Activated CD4-positive, alpha-beta T cell treated with anti-CD3 and anti-CD28 coated beads for 36 hours (primary cell): ENCODE measurements at regions not wholly inside any gene's neighbourhood (a gene's known extent, or its start where the extent isn't known, plus 50 kb on each side); places are given as distances from the start of the nearest gene placed in this dataset.

ENCODE experiments used
- ATAC-seq: fragments of 200-7000 bp; cut with Tn5 transposase; one replicate; pipeline ENCODE4 v1.10.0; 2021; ENCODE audit warnings: mild to moderate bottlenecking, moderate library complexity
- CTCF ChIA-PET: fragments of 350-600 bp; sonication (Branson Sonifier 250); formaldehyde crosslinking; loops from one replicate; lab custom pipeline; 2021; ENCODE audit warnings: antibody characterized with exemption; lab: Charles Lee
- POLR2A ChIA-PET: fragments of 350-600 bp; sonication (Branson Sonifier 250); formaldehyde crosslinking; loops from one replicate; lab custom pipeline; 2021; ENCODE audit warnings: antibody characterized with exemption, inconsistent platforms; lab: Charles Lee
- DNase-seq: peaks from one replicate; pipeline ENCODE4 v3.0.0-alpha.2; 2020
- H3K27ac Mint-ChIP-seq: one replicate; pipeline ENCODE4 v1.8.0; 2021; ENCODE audit warnings: mixed read lengths
- H3K27me3 Mint-ChIP-seq: one replicate; pipeline ENCODE4 v1.8.0; 2021; ENCODE audit warnings: mixed read lengths
- H3K36me3 Mint-ChIP-seq: one replicate; pipeline ENCODE4 v1.8.0; 2021; ENCODE audit warnings: low read depth, mixed read lengths
- H3K4me1 Mint-ChIP-seq: one replicate; pipeline ENCODE4 v1.8.0; 2021; ENCODE audit warnings: mixed read lengths
- H3K4me3 Mint-ChIP-seq: one replicate; pipeline ENCODE4 v1.8.0; 2021; ENCODE audit warnings: mild to moderate bottlenecking, moderate library complexity, mixed read lengths
- H3K9me3 Mint-ChIP-seq: one replicate; pipeline ENCODE4 v1.8.0; 2021; ENCODE audit warnings: low read depth, mixed read lengths
- intact Hi-C, 2 experiments: fragments of 100-400 bp; cut with DNase I in 1 of 2; cut with micrococcal nuclease in 1 of 2; formaldehyde crosslinking; loops; one replicate each; pipeline versions ENCODE4 v1.14.2 to v1.15.1; 2022 to 2024; cut with DNase I, micrococcal nuclease

DNA sequence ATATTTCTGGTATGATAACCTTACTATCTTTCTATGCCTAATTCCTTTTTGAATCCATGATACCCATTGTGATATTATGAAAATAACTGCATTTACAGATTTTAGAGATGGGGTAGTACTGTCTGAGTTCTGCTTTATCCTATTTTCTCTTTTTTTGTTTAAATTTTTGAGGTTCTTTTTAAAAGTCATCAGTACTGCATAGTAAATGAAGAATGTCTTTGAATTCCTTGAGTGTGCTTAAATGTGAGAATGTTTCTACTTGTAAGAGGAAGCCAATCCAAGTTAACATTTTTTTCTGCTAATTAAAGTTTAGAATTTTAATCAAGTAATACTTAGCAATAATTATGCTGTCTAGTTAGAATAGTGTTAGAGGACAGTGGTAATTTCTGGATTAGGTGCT is 474.6 kb downstream of the PCNX1 start:
- CTCF ChIA-PET, result no interaction called here

DNA sequence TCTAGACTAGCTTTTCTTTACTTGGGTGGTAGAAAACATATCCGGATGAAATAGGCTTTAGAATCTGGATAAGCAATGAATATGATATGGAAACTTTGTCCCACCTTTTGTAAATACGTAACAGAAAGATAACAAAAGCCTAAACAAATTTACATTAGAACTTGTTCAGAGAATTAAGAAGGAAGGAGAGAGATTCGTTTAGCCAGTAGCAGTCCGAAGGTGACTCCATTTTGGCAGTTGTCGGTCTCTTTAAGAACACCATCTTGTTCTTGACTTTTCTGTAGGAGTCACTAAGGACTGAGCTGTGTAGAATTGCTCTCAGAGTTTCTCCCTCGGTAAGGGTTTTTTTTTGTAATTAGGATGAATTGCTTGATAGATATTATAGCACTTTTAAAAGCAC is 475.1 kb downstream of the PCNX1 start:
- CTCF ChIA-PET, result no interaction called here
- no peak overlapping the region for H3K4me3 Mint-ChIP-seq
- H3K9me3 Mint-ChIP-seq, result peaks cover 8% of the 10 kb centered on the region
- H3K27ac Mint-ChIP-seq, result no peak overlapping the region
- no peaks in the 10 kb centered on the region for H3K27me3 Mint-ChIP-seq
- intact Hi-C loops, result no loop called here
- ATAC-seq, result no peak
- peaks cover 20% of the 10 kb centered on the region for H3K4me1 Mint-ChIP-seq
- DNase-seq, result no peak
- POLR2A ChIA-PET, result no interaction called here
- peaks cover 25% of the 10 kb centered on the region for H3K36me3 Mint-ChIP-seq

More for the DNA sequence above, 474.6 kb downstream of the PCNX1 start:
- H3K9me3 Mint-ChIP-seq, result peaks cover 8% of the 10 kb centered on the region
- H3K36me3 Mint-ChIP-seq, result peaks cover 26% of the 10 kb centered on the region
- H3K27ac Mint-ChIP-seq, result no peak overlapping the region
- no peak for ATAC-seq
- no peaks in the 10 kb centered on the region for H3K27me3 Mint-ChIP-seq
- POLR2A ChIA-PET, result interaction anchor here (0.6 kb wide), 1 partner anchor 56 kb away, joined by 4 read pairs; no protein-coding TSS in a partner anchor
- DNase-seq, result no peak
- no peak overlapping the region for H3K4me3 Mint-ChIP-seq
- H3K4me1 Mint-ChIP-seq, result peaks cover 18% of the 10 kb centered on the region
- intact Hi-C loops, result no loop called here

DNA sequence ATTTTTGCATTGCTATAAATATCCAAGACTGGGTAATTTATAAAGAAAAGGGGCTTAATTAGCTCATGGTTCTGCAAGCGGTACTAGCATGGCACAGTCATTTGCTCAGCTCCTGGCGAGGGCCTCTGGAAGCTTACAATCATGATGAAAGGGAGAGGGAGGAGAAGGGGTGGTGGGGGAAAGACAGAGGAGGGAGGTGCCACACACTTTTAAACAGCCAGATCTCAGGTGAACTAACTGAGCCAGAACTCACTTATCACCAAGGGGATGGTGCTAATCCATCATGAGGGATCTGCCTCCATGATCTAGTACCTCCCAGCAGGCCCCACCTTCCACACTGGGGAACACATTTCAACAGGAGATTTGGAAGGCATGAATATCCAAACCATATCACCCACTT is 476.3 kb downstream of the PCNX1 start:
- H3K9me3 Mint-ChIP-seq, result peaks cover 2% of the 10 kb centered on the region
- peaks cover 20% of the 10 kb centered on the region for H3K4me1 Mint-ChIP-seq
- ChIA-PET CTCF (no interaction called here), POLR2A (no interaction called here)
- no peaks in the 10 kb centered on the region for H3K27me3 Mint-ChIP-seq
- no peak overlapping the region for H3K4me3 Mint-ChIP-seq
- intact Hi-C loops, result no loop called here
- H3K27ac Mint-ChIP-seq, result no peak overlapping the region
- H3K36me3 Mint-ChIP-seq, result peaks cover 17% of the 10 kb centered on the region
- DNase-seq (no peak), ATAC-seq (no peak)

DNA sequence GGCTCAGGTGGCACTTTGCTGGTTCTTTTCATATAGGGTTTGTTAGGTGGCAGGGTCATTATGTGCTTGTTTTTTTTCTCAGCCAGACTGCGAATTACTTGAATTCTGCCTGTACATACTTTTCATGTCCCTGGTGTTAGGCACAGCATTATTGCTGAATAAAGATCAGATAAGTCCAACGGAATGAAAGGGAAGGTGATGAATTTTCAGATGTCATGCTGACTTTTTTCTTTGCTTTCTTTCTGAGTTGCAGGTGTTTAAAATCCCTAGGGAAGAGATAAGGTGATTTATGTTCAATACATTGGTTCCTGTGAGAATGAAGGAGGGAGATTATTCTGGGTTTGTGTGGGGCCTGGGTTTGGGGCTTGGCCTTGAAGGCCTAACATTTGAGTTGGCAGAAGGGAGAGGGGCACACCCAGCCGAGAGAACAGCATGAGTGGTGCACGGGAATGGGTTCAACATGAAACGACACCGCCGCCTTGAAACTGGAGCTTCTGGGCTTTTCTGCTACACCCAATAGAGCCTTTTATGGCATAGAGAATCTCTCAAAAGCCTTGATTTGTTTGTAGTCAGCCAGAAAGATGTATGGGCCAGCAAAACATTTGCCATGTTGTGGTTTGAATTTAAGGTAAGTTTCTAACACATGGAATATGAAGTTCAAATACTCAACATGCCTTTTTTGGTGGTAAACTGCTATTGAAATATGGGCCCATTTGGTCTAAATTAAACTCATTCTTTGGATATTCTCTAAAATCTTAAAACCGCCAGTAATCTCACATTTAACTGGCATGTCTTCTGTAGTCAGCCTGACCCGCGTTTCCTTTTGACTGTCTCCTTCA is 477.0 kb downstream of the PCNX1 start:
- Mint-ChIP-seq H3K9me3 (no peaks in the 10 kb centered on the region), H3K4me1 (peaks cover 21% of the 10 kb centered on the region), H3K36me3 (peaks cover 12% of the 10 kb centered on the region), H3K4me3 (no peak overlapping the region), H3K27ac (no peak overlapping the region), H3K27me3 (no peaks in the 10 kb centered on the region)
- ChIA-PET POLR2A (no interaction called here), CTCF (no interaction called here)
- DNase-seq (no peak), ATAC-seq (no peak)
- intact Hi-C loops, result no loop called here

DNA sequence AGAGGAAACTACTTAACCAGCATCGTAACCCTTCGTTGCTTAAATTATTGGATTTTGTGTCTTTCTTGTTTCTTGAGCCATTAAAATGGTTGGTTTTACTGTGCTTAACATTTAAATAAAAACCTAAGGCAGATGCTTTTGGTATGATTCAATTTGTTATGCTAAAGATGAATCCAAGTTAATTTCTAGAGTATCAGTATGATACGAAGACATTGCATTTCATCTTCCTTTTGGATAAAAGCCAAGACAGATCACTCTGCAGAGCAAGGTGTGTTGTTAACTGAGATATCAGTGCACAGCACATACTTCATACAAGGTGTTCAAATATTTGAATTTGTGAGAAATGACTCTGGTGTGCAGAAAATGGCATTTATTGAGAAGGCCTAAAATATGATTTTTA is 480.5 kb downstream of the PCNX1 start:
- Mint-ChIP-seq H3K36me3 (peaks cover 8% of the 10 kb centered on the region), H3K27ac (no peak overlapping the region), H3K9me3 (no peaks in the 10 kb centered on the region), H3K4me1 (peaks cover 21% of the 10 kb centered on the region), H3K27me3 (no peaks in the 10 kb centered on the region), H3K4me3 (no peak overlapping the region)
- POLR2A ChIA-PET, result no interaction called here
- ATAC-seq (peak; percentile 55), DNase-seq (no peak)
- CTCF ChIA-PET, result interaction anchor here (0.8 kb wide), 1 partner anchor 8 kb away, joined by 3 read pairs; no protein-coding TSS in a partner anchor
- intact Hi-C loops, result no loop called here

DNA sequence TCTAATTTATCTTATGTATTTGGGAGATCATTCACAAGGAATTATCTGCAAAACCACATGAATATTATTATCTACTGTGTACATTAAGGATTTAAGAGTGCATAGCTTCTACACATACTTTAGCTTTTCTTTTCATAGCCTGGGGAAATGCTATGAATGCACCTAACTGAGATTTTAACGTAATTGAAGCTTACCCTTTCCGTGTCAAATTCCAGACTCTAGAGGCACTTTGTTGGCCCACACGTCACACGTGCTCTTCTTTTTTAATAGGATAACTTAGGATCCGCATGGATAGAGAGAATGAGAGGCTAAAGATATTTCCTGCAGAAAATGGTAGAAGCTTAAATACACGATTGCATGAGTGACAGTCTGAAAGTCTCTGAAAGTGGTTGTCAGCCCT is 481.1 kb downstream of the PCNX1 start:
- H3K27ac Mint-ChIP-seq, result no peak overlapping the region
- no peak for ATAC-seq
- peaks cover 8% of the 10 kb centered on the region for H3K36me3 Mint-ChIP-seq
- no peak for DNase-seq
- no peaks in the 10 kb centered on the region for H3K9me3 Mint-ChIP-seq
- H3K4me1 Mint-ChIP-seq, result peaks cover 21% of the 10 kb centered on the region
- intact Hi-C loops, result no loop called here
- ChIA-PET CTCF (interaction anchor here (0.6 to 0.8 kb wide), 2 partner anchors 8 to 259 kb away, joined by 3 to 4 read pairs; no protein-coding TSS in a partner anchor), POLR2A (interaction anchor here (0.6 kb wide), 1 partner anchor 137 kb away, joined by 3 read pairs; no protein-coding TSS in a partner anchor)
- H3K4me3 Mint-ChIP-seq, result no peak overlapping the region
- no peaks in the 10 kb centered on the region for H3K27me3 Mint-ChIP-seq

DNA sequence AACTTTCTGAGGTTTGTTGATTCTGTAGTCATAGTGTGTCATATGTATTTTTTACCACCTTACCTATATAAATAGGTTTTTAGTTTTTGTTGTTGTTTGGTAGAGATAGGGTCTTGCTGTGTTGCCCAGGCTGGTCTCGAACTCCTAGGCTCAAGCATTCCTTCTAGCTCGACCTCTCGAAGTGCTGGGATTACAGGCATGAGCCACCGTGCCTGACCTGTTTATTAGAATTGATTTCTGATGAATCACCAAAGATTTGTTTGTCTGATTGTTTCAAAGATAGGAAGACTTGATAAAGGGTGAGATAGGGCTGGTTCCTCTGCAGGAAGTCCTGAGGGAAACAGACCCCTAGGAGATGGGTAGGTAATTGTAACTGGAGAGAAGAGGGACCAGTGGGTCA is 481.6 kb downstream of the PCNX1 start:
- ChIA-PET POLR2A (no interaction called here), CTCF (interaction anchor here (0.6 kb wide), 1 partner anchor 258 kb away, joined by 4 read pairs; no protein-coding TSS in a partner anchor)
- H3K4me1 Mint-ChIP-seq, result peaks cover 21% of the 10 kb centered on the region
- ATAC-seq (no peak), DNase-seq (no peak)
- intact Hi-C loops, result no loop called here
- H3K36me3 Mint-ChIP-seq, result peaks cover 7% of the 10 kb centered on the region
- no peaks in the 10 kb centered on the region for H3K9me3 Mint-ChIP-seq
- H3K27ac Mint-ChIP-seq, result no peak overlapping the region
- H3K27me3 Mint-ChIP-seq, result no peaks in the 10 kb centered on the region
- H3K4me3 Mint-ChIP-seq, result no peak overlapping the region

DNA sequence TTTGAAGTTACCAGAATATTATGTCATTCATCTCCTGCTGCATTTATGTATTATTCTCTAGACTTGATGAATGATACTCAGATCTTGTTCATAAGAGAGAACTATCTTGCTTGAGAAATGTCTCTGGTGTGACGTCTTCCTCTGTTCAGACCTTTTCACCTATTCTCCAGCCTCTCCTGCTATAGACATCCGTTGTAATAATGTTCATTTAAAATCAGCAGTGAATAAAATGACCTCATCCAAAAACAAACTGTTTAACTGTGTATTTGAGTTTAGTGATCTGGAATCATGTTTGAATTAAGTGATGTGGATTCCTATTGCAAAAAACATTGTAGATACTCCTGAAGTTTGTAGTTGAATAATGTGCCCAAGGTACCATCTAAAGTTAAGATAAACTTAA is 487.1 kb downstream of the PCNX1 start:
- no peak for DNase-seq
- H3K36me3 Mint-ChIP-seq, result peaks cover 2% of the 10 kb centered on the region
- CTCF ChIA-PET, result interaction anchor here (0.6 to 1.2 kb wide), 3 partner anchors 9 to 358 kb away, joined by 3 to 5 read pairs (median 4); no protein-coding TSS in a partner anchor
- no peak overlapping the region for H3K4me3 Mint-ChIP-seq
- peaks cover 26% of the 10 kb centered on the region for H3K4me1 Mint-ChIP-seq
- POLR2A ChIA-PET, result no interaction called here
- no peak overlapping the region for H3K27ac Mint-ChIP-seq
- H3K27me3 Mint-ChIP-seq, result no peaks in the 10 kb centered on the region
- H3K9me3 Mint-ChIP-seq, result no peaks in the 10 kb centered on the region
- intact Hi-C loops, result no loop called here
- ATAC-seq, result no peak

DNA sequence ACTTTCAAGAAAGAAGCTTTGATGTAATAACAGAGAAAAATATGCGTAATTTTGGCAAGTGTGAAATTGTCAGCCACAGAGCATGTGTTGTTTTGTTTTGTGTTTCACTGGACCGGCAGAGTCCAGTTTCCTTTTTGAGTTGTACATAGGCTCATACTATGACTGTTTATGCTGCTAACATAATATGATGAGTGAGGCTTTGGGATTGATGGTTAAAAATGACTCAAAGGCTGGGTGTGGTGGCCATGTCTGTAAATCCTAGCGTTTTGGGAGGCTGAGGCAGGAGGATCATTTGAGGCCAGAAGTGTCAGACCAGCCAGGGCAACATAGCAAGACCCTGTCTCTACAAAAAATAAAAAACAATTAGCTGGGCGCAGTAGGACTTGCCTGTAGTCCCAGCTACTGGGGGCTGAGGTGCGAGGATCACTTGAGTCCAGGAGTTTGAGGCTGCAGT is 487.9 kb downstream of the PCNX1 start:
- peak overlapping the region; percentile 24 for H3K27ac Mint-ChIP-seq
- no peaks in the 10 kb centered on the region for H3K9me3 Mint-ChIP-seq
- peak; percentile 36 for DNase-seq
- H3K4me1 Mint-ChIP-seq, result peaks cover 33% of the 10 kb centered on the region
- peaks cover 2% of the 10 kb centered on the region for H3K36me3 Mint-ChIP-seq
- CTCF ChIA-PET, result interaction anchor here (1.2 kb wide), 1 partner anchor 8 kb away, joined by 4 read pairs; no protein-coding TSS in a partner anchor
- no peak overlapping the region for H3K4me3 Mint-ChIP-seq
- intact Hi-C loops, result loop anchor here (5.0 kb wide), 2 partner anchors 162 to 178 kb away; no protein-coding TSS in a partner anchor
- POLR2A ChIA-PET, result interaction anchor here (1.4 kb wide), 1 partner anchor 160 kb away, joined by 3 read pairs; no protein-coding TSS in a partner anchor
- no peaks in the 10 kb centered on the region for H3K27me3 Mint-ChIP-seq
- ATAC-seq, result peak; percentile 45

DNA sequence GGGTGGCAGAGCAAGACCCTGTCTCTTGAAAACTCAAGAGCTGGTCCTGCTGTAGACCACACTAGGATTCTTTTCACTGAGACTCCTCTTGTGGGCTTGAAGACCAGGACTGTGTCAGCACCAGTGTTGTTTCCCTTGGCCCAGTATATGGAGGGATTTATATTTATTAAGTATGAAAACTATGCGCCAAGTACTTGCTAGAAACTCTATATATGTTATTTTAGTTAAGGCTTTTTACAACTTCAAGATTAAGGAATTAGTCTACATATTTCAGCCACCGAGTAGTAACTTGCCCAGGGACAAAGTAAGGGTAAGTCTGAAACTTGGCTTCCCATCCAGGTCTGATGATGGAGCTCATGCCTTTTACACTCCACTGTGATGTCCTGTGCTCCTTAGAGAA is 488.4 kb downstream of the PCNX1 start:
- intact Hi-C loops, result loop anchor here (5.0 kb wide), 2 partner anchors 162 to 178 kb away; no protein-coding TSS in a partner anchor
- peaks cover 36% of the 10 kb centered on the region for H3K4me1 Mint-ChIP-seq
- no peak for ATAC-seq

DNA sequence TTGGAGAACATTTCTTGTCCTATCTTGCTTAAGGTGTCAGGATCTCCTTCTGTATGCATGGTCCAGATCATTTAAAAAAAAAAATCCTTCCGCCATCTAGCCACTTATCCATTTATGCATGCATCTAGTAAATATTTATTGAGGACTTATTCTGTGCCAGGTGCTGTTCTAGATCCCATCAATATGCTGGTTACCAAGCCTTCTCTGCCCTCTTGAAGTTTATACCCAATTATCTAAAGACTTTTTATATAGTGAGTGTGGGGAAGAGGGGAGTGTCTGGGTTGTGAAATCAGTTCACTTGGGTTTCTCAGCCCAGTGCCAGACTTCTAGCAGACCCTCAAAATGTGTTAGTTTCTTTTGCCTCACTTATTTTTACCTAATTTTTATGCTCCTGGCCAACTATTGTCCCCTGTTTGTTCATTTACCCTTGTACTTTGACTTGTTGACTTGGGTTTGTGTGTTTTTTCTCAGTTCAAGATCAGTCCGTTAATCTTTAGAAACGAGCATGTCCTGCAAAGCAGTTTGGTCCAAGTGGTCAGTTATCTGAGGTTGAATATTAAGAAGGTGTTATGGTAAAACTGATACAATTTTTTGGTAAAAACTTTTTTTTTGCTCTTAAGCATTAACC is 488.9 kb downstream of the PCNX1 start:
- Mint-ChIP-seq H3K36me3 (peaks cover 2% of the 10 kb centered on the region), H3K27ac (no peak overlapping the region), H3K4me3 (no peak overlapping the region), H3K27me3 (no peaks in the 10 kb centered on the region), H3K4me1 (peaks cover 41% of the 10 kb centered on the region), H3K9me3 (no peaks in the 10 kb centered on the region)
- ChIA-PET POLR2A (interaction anchor here (1.4 kb wide), 1 partner anchor 159 kb away, joined by 3 read pairs; no protein-coding TSS in a partner anchor), CTCF (no interaction called here)
- no peak for DNase-seq
- no peak for ATAC-seq
- intact Hi-C loops, result loop anchor here (5.0 kb wide), 2 partner anchors 161 to 179 kb away; no protein-coding TSS in a partner anchor

More for the DNA sequence above, 488.4 kb downstream of the PCNX1 start:
- no peaks in the 10 kb centered on the region for H3K27me3 Mint-ChIP-seq
- H3K9me3 Mint-ChIP-seq, result no peaks in the 10 kb centered on the region
- H3K27ac Mint-ChIP-seq, result no peak overlapping the region
- peaks cover 2% of the 10 kb centered on the region for H3K36me3 Mint-ChIP-seq
- no peak overlapping the region for H3K4me3 Mint-ChIP-seq
- DNase-seq, result no peak
- ChIA-PET CTCF (interaction anchor here (1.2 kb wide), 1 partner anchor 8 kb away, joined by 4 read pairs; no protein-coding TSS in a partner anchor), POLR2A (interaction anchor here (1.4 kb wide), 1 partner anchor 160 kb away, joined by 3 read pairs; no protein-coding TSS in a partner anchor)
